ENCODE measurements at regions not wholly inside any gene's neighbourhood (a gene's known extent, or its start where the extent isn't known, plus 50 kb on each side); places are given as distances from the start of the nearest gene placed in this dataset.
A peak's percentile ranks its signal among the peaks of the same experiment; 100 is the strongest.

GRCh38 chr13:73782450-73783449 lies 351.5 kb downstream of the KLF12 start:
- DNase-seq = no peak

- no peak for DNase-seq
Measured at GRCh38 chr13:73781384-73781783, 352.8 kb downstream of the KLF12 start.

GRCh38 chr13:73779881-73780280 lies 354.3 kb downstream of the KLF12 start:
- no peak for DNase-seq

GRCh38 chr13:73778242-73778864 lies 355.9 kb downstream of the KLF12 start:
- no peak for DNase-seq

- DNase-seq = no peak
Measured at GRCh38 chr13:73777134-73777533, 357.1 kb downstream of the KLF12 start.

- no peak for DNase-seq
Measured at GRCh38 chr13:73776151-73776785, 357.9 kb downstream of the KLF12 start.

- no peak for DNase-seq
Measured at GRCh38 chr13:73773168-73773549, 361.0 kb downstream of the KLF12 start.

- peak; percentile 57 for DNase-seq
Measured at GRCh38 chr13:73772449-73773167, 361.6 kb downstream of the KLF12 start.

GRCh38 chr13:73767747-73768315 lies 366.4 kb downstream of the KLF12 start:
- no peak for DNase-seq

- DNase-seq = no peak
Measured at GRCh38 chr13:73767191-73767741, 366.9 kb downstream of the KLF12 start.

GRCh38 chr13:73765651-73766384 lies 368.4 kb downstream of the KLF12 start:
- DNase-seq = peak; percentile 90

GRCh38 chr13:73759434-73759833 lies 374.8 kb downstream of the KLF12 start:
- DNase-seq = no peak

GRCh38 chr13:73757481-73758233 lies 376.5 kb downstream of the KLF12 start:
- DNase-seq = no peak

GRCh38 chr13:73754727-73755292 lies 379.4 kb downstream of the KLF12 start:
- DNase-seq = peak; percentile 54

- no peak for DNase-seq
Measured at GRCh38 chr13:73754241-73754640, 380.0 kb downstream of the KLF12 start.

GRCh38 chr13:73751290-73751689 lies 382.9 kb downstream of the KLF12 start:
- no peak for DNase-seq

GRCh38 chr13:73748404-73748803 lies 385.8 kb downstream of the KLF12 start:
- no peak for DNase-seq

- no peak for DNase-seq
Measured at GRCh38 chr13:73745190-73745589, 389.0 kb downstream of the KLF12 start.

GRCh38 chr13:73742982-73743381 lies 391.2 kb downstream of the KLF12 start:
- DNase-seq = no peak

GRCh38 chr13:73741742-73742141 lies 392.5 kb downstream of the KLF12 start:
- no peak for DNase-seq
